SK-N-SH (cell line): ENCODE measurements at regions not wholly inside any gene's neighbourhood (a gene's known extent, or its start where the extent isn't known, plus 50 kb on each side); places are given as distances from the start of the nearest gene placed in this dataset.

Experiments
- CTCF ChIA-PET: fragments of 300-600, 350-600 bp; formaldehyde crosslinking; extraction: SDS; loops from one replicate; lab custom pipeline; 2021; lab: Yijun Ruan, JAX
- POLR2A ChIA-PET: fragments of 350-600 bp; sonication (Branson Sonifier 250); formaldehyde crosslinking; extraction: SDS; loops from one replicate; lab custom pipeline; 2020; ENCODE audit warnings: antibody characterized with exemption, inconsistent platforms; lab: Yijun Ruan, JAX
- DNase-seq: peaks from one replicate; pipeline ENCODE4 v3.0.0; 2012
- H2AFZ ChIP-seq: fragments of 200-600 bp; sonication (generic); 2 replicates; pipeline ENCODE4 v1.8.1; 2016; ENCODE audit warnings: antibody characterized with exemption, mild to moderate bottlenecking, low read depth
- H3F3A ChIP-seq: fragments of 200-600 bp; sonication (generic); replicated peaks from 2 replicates; pipeline ENCODE3; 2016; ENCODE audit warnings: antibody characterized with exemption, mild to moderate bottlenecking; ENCODE audit not compliant: insufficient read depth
- H3K27ac ChIP-seq, 2 experiments: fragments of 200-500 bp in 1 of 2; fragments of 200-600 bp in 1 of 2; sonication (Bioruptor generic) in 1 of 2; sonication (generic), shearing (Covaris generic) in 1 of 2; 2 replicates each; pipeline versions ENCODE4 v1.5.1 to v1.6.1; 2014 to 2016; ENCODE audit warnings: low read depth in 2 of 2, inconsistent platforms in 1 of 2, low read length in 1 of 2, mild to moderate bottlenecking in 1 of 2, mixed read lengths in 1 of 2
- H3K27me3 ChIP-seq: fragments of 200-600 bp; sonication (generic), shearing (Covaris generic); 2 replicates; pipeline ENCODE4 v1.6.1; 2016; ENCODE audit warnings: mixed run types; ENCODE audit not compliant: insufficient read depth
- H3K36me3 ChIP-seq, 2 experiments: fragments of 200-500 bp in 1 of 2; fragments of 200-600 bp in 1 of 2; sonication (Bioruptor generic) in 1 of 2; sonication (generic) in 1 of 2; replicated peaks in 1 of 2; 2 replicates each; pipeline versions ENCODE3 to v1.5.1; 2014 to 2016; ENCODE audit warnings: low read length in 1 of 2, mild to moderate bottlenecking in 1 of 2; ENCODE audit not compliant: insufficient read depth in 2 of 2, control insufficient read depth in 1 of 2
- H3K4me1 ChIP-seq, 2 experiments: fragments of 200-500 bp in 1 of 2; fragments of 200-600 bp in 1 of 2; sonication (Bioruptor generic) in 1 of 2; sonication (generic), shearing (Covaris generic) in 1 of 2; 2 replicates each; pipeline versions ENCODE4 v1.5.1 to v1.6.1; 2014 to 2016; ENCODE audit warnings: low read depth in 1 of 2, low read length in 1 of 2, mixed run types in 1 of 2; ENCODE audit not compliant: insufficient read depth in 2 of 2, control insufficient read depth in 1 of 2
- H3K4me2 ChIP-seq: fragments of 200-600 bp; sonication (generic), shearing (Covaris generic); 2 replicates; pipeline ENCODE4 v1.6.1; 2017; ENCODE audit warnings: mixed run types
- H3K4me3 ChIP-seq, 2 experiments: fragments of 200-500 bp in 1 of 2; fragments of 200-600 bp in 1 of 2; sonication (Bioruptor generic) in 1 of 2; sonication (generic), shearing (Covaris generic) in 1 of 2; 2 replicates each; pipeline versions ENCODE4 v1.5.1 to v1.8.1; 2014 to 2016; ENCODE audit warnings: low read depth in 2 of 2, inconsistent platforms in 1 of 2, low read length in 1 of 2, mild to moderate bottlenecking in 1 of 2, mixed read lengths in 1 of 2, moderate library complexity in 1 of 2
- H3K79me2 ChIP-seq: fragments of 200-600 bp; sonication (generic); 2 replicates; pipeline ENCODE4 v1.8.1; 2017; ENCODE audit warnings: mild to moderate bottlenecking; ENCODE audit not compliant: insufficient read depth
- H3K9ac ChIP-seq: fragments of 200-600 bp; sonication (generic); 2 replicates; pipeline ENCODE4 v1.6.1; 2017; ENCODE audit warnings: mixed run types
- H3K9me2 ChIP-seq: fragments of 200-600 bp; sonication (generic); 2 replicates; pipeline ENCODE4 v1.6.1; 2017; ENCODE audit warnings: mixed run types
- H3K9me3 ChIP-seq: fragments of 200-600 bp; sonication (generic); 2 replicates; pipeline ENCODE4 v1.6.1; 2017; ENCODE audit warnings: mixed run types, mild to moderate bottlenecking, moderate library complexity
- H4K20me1 ChIP-seq: fragments of 200-600 bp; sonication (generic); 2 replicates; pipeline ENCODE4 v1.6.1; 2017; ENCODE audit warnings: mild to moderate bottlenecking, mixed run types; ENCODE audit not compliant: insufficient read depth
- CTCF ChIP-seq: fragments of 200-600 bp; sonication (generic); IDR thresholded peaks from 2 replicates; pipeline ENCODE4 v1.6.1; 2017; ENCODE audit warnings: antibody characterized with exemption, mild to moderate bottlenecking, moderate library complexity
- EZH2phosphoT487 ChIP-seq: fragments of 200-600 bp; sonication (generic); IDR thresholded peaks from 2 replicates; pipeline ENCODE4 v1.6.1; 2017; ENCODE audit warnings: low read depth, mixed run types, mild to moderate bottlenecking, antibody characterized with exemption, moderate library complexity, borderline replicate concordance
- GABPA ChIP-seq: IDR thresholded peaks from 2 replicates; pipeline ENCODE4 v1.4.0; 2012; ENCODE audit warnings: low read depth, mild to moderate bottlenecking
- GATA2 ChIP-seq: sonication (generic); formaldehyde crosslinking; IDR thresholded peaks from 2 replicates; pipeline ENCODE4 v1.5.0; 2020; ENCODE audit warnings: mild to moderate bottlenecking, missing genetic modification reagents
- MAX ChIP-seq: IDR thresholded peaks from 2 replicates; pipeline ENCODE4 v1.4.0; 2012; ENCODE audit warnings: low read depth
- MXI1 ChIP-seq: IDR thresholded peaks from 2 replicates; pipeline ENCODE4 v1.6.1; 2012; ENCODE audit warnings: mild to moderate bottlenecking, low read depth, low read length, improper control_type of control experiment
- RAD21 ChIP-seq: IDR thresholded peaks from 2 replicates; pipeline ENCODE4 v1.6.1; 2012; ENCODE audit warnings: mild to moderate bottlenecking, low read length
- RCOR1 ChIP-seq: fragments of 150-350 bp; IDR thresholded peaks from 2 replicates; pipeline ENCODE4 v1.6.1; 2017; ENCODE audit warnings: antibody characterized with exemption, low read length
- RFX5 ChIP-seq: IDR thresholded peaks from 2 replicates; pipeline ENCODE4 v1.6.1; 2012; ENCODE audit warnings: mild to moderate bottlenecking, improper control_type of control experiment, low read length
- SMC3 ChIP-seq: IDR thresholded peaks from 2 replicates; pipeline ENCODE4 v1.6.1; 2012; ENCODE audit warnings: low read depth, low read length, improper control_type of control experiment
- TAF1 ChIP-seq: IDR thresholded peaks from 2 replicates; pipeline ENCODE4 v1.6.1; 2012; ENCODE audit warnings: low read depth, mild to moderate bottlenecking, low read length, moderate library complexity, borderline replicate concordance
- TEAD4 ChIP-seq: IDR thresholded peaks from 2 replicates; pipeline ENCODE4 v1.4.0; 2012; ENCODE audit warnings: mild to moderate bottlenecking, borderline replicate concordance; ENCODE audit not compliant: insufficient read depth
- WGBS: methylation state at CpG from one replicate; pipeline ENCODE4 v1.1.6; 2017; ENCODE audit warnings: low lambda C conversion rate; 5-methylcytosine and 5-hydroxymethylcytosine counted together
- TF ChIP-seq, protein P1 (sequence below): fragments of 150-350 bp; IDR thresholded peaks from 2 replicates; pipeline ENCODE4 v1.6.1; 2017; ENCODE audit warnings: antibody characterized with exemption, low read length, low read depth, borderline replicate concordance
- TF ChIP-seq, protein P2 (sequence below): IDR thresholded peaks from 2 replicates; pipeline ENCODE4 v1.4.0; 2012; ENCODE audit warnings: low read depth, borderline replicate concordance
- TF ChIP-seq, protein P3 (sequence below): IDR thresholded peaks from 2 replicates; pipeline ENCODE4 v1.4.0; 2012; ENCODE audit warnings: low read depth, borderline replicate concordance

DNA sequence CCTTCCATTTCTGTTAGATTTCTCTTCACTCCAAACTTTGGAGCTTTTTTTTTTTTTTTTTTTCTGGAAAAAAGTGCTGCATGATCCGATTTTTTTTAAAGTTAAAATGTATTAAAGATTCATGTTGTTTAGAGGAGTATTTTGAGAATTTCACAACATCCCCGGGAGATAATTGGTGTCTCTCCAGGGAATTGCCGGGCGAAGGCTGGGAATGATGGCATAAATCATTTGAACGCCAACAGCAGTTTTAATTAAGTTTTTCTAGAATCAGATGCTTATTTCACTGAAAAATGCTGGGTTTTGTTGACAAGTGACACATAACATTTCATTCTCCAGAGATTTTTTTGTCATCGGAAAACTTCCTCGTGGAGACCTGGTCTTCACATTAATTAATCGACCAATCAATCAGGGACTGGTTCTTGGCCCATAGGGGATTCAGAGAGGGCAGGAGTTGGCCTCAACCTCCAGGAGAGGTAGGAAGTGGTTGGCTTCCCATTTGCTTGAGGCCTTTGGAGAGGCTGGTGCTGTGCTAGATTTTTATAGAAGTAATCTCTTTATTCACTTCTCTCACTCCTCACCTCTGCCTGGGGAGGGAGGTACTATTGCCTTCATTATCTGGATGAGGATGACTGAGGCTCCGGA lies 439.4 kb downstream of the TYW1 start (continued):
- TF ChIP-seq, protein P1, sequence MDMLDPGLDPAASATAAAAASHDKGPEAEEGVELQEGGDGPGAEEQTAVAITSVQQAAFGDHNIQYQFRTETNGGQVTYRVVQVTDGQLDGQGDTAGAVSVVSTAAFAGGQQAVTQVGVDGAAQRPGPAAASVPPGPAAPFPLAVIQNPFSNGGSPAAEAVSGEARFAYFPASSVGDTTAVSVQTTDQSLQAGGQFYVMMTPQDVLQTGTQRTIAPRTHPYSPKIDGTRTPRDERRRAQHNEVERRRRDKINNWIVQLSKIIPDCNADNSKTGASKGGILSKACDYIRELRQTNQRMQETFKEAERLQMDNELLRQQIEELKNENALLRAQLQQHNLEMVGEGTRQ = no peak
- TF ChIP-seq TEAD4 = no peak
- TF ChIP-seq MAX = no peak

DNA sequence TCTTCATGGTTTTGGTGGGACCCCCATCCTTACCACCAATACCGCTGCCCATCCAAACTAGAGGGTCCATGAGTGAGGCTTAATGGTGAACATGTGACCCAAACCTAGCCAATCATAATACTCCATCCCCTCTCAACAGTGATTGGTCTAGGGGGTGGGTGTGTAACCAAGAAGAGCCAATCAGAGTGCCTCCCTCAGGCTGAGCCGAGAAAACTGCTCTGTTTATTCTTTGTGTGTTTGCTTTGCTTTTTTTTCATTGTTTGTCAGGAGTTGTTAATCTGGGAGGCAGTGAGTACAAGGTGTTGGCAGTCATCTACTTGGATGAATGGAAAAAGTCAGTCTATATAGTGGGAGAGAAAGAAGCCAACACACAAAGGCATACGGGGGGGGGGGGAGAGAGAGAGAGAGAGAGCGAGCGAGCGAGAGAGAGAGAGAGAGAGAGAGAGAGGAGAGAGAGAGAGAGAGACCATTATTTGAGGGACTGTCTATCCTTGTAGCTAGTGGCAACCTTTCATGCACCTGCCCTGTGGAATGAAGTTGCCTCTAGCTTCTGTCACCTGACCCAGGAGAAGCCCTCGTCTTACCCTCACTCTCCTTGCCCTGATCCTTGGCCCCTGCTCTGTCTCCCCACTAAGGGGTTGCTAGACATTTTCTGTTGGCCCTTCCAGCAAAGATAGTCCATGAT lies 441.7 kb downstream of the TYW1 start:
- Histone ChIP-seq H3F3A (no peaks in the 10 kb centered on the region), H3K9me3 (no peaks in the 10 kb centered on the region), H2AFZ (no peak overlapping the region), H3K4me3 (no peak overlapping the region), H3K4me1 (no peaks in the 10 kb centered on the region), H3K9me2 (no peaks in the 10 kb centered on the region), H3K27me3 (no peaks in the 10 kb centered on the region), H3K27ac (no peak overlapping the region), H3K4me2 (no peak overlapping the region), H3K79me2 (no peaks in the 10 kb centered on the region), H3K36me3 (no peaks in the 10 kb centered on the region)
- 28% methylated on average over 7 of the region's 7 CpGs for WGBS
- POLR2A ChIA-PET = no interaction called here
- CTCF ChIA-PET = interaction anchor here (0.8 to 1.2 kb wide), 8 partner anchors 13 to 66 kb away, joined by 3 to 5 read pairs (median 3); no protein-coding TSS in a partner anchor
- no peak for TF ChIP-seq RAD21
- no peak for TF ChIP-seq MXI1
- no peak for TF ChIP-seq SMC3
- no peak for TF ChIP-seq CTCF
- TF ChIP-seq GABPA = no peak
- TF ChIP-seq GATA2 (CRISPR knock-in tag) = no peak
- TF ChIP-seq RCOR1 = no peak
- TF ChIP-seq, protein P2, sequence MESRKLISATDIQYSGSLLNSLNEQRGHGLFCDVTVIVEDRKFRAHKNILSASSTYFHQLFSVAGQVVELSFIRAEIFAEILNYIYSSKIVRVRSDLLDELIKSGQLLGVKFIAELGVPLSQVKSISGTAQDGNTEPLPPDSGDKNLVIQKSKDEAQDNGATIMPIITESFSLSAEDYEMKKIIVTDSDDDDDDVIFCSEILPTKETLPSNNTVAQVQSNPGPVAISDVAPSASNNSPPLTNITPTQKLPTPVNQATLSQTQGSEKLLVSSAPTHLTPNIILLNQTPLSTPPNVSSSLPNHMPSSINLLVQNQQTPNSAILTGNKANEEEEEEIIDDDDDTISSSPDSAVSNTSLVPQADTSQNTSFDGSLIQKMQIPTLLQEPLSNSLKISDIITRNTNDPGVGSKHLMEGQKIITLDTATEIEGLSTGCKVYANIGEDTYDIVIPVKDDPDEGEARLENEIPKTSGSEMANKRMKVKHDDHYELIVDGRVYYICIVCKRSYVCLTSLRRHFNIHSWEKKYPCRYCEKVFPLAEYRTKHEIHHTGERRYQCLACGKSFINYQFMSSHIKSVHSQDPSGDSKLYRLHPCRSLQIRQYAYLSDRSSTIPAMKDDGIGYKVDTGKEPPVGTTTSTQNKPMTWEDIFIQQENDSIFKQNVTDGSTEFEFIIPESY = no peak
- TF ChIP-seq, protein P3, sequence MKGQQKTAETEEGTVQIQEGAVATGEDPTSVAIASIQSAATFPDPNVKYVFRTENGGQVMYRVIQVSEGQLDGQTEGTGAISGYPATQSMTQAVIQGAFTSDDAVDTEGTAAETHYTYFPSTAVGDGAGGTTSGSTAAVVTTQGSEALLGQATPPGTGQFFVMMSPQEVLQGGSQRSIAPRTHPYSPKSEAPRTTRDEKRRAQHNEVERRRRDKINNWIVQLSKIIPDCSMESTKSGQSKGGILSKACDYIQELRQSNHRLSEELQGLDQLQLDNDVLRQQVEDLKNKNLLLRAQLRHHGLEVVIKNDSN = no peak
- no peak for TF ChIP-seq TAF1
- no peak for TF ChIP-seq EZH2phosphoT487
- TF ChIP-seq TEAD4 = no peak
- no peak for TF ChIP-seq RFX5
- TF ChIP-seq, all 33 proteins: peak for 0
- H3K9ac ChIP-seq = no peak overlapping the region
- H4K20me1 ChIP-seq = no peaks in the 10 kb centered on the region
- DNase-seq = no peak
